ENCODE measurements at regions not wholly inside any gene's neighbourhood (a gene's known extent, or its start where the extent isn't known, plus 50 kb on each side); places are given as distances from the start of the nearest gene placed in this dataset.

DNA sequence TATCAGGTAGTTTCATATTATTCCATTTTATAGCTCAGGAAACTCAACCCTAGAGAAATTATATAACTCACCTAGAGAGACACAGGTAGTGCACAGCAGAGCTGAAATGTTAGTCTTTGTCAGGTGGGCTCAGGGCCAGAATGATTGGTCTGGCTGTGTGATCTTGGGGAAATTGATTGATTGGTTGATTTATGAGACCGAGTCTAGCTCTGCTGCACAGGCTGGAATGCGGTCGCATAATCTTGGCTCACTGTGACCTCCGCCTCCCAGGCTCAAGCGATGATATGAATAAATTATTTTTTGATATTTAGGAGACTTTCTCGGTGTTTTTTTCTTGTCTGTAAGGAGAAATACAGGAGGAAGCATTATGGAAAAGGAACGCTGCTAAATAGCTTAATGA is 239.9 kb upstream of the SLC10A2 start:
- ATAC-seq, result no peak
- Histone ChIP-seq H3K27me3 (ENCODE audit: low read depth) (no peaks in the 10 kb centered on the region), H3K4me1 (no peaks in the 10 kb centered on the region), H3K9me3 (no peaks in the 10 kb centered on the region), H3K36me3 (no peaks in the 10 kb centered on the region), H3K27ac (no peak overlapping the region), H3K4me3 (no peak overlapping the region)
- DNase-seq, result no peak
- intact Hi-C loops (cut with DNase I), result no loop called here
- TF ChIP-seq, protein P1, sequence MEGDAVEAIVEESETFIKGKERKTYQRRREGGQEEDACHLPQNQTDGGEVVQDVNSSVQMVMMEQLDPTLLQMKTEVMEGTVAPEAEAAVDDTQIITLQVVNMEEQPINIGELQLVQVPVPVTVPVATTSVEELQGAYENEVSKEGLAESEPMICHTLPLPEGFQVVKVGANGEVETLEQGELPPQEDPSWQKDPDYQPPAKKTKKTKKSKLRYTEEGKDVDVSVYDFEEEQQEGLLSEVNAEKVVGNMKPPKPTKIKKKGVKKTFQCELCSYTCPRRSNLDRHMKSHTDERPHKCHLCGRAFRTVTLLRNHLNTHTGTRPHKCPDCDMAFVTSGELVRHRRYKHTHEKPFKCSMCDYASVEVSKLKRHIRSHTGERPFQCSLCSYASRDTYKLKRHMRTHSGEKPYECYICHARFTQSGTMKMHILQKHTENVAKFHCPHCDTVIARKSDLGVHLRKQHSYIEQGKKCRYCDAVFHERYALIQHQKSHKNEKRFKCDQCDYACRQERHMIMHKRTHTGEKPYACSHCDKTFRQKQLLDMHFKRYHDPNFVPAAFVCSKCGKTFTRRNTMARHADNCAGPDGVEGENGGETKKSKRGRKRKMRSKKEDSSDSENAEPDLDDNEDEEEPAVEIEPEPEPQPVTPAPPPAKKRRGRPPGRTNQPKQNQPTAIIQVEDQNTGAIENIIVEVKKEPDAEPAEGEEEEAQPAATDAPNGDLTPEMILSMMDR (IDR thresholded peaks at IDR 0.05), result no peak

DNA sequence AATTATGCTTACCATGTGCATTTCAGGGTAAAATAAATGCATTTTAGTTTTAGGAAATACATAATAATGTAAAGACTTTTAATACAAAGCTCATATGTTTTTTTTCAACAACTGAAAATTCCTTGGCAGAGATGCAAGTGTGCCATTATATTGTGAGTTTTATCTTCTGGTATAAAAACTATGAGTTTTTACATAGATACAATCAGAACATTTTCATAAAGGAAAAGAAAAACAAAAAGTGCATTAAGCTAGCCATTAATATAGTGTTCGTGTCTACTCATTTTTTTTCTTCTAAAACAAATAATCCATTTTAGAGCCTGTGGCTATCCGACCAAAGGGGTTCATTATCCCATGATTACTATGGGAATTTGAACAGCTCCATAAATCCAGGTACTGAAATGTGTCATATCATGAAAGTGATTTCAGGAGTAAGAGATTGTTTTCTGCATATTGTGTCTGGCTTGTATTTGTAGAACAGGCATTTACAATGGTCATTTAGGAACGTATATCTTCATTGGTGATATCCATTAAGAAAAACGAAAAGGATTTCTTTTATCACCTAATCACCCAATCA is 236.9 kb upstream of the SLC10A2 start:
- Histone ChIP-seq H3K27ac (no peak overlapping the region), H3K4me1 (no peaks in the 10 kb centered on the region), H3K9me3 (no peaks in the 10 kb centered on the region), H3K4me3 (no peak overlapping the region), H3K36me3 (no peaks in the 10 kb centered on the region), H3K27me3 (ENCODE audit: low read depth) (no peaks in the 10 kb centered on the region)
- ATAC-seq, result no peak
- DNase-seq, result no peak
- TF ChIP-seq, protein P1 (IDR thresholded peaks at IDR 0.05), result no peak
- intact Hi-C loops (cut with DNase I), result no loop called here

DNA sequence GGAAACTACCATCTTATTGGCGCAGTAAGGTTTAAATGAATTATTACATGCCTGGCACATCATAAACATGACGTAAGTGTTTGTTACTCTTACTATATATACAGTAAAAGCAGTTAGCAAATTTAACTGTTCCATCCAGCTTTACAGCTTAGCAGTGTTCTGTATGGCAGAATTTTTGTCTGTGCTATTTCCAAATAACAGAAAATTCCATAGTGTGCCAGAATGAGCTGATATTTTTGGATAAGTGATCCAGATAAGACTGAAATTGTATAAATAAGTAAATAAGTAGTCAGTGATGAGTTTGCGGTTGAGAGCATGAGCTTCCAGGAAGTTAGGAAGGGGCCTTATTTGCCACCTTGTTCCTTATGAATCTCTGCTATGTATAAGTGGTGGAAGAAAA is 236.5 kb upstream of the SLC10A2 start:
- peaks cover 1% of the 10 kb centered on the region for H3K9me3 ChIP-seq
- H3K27me3 ChIP-seq (ENCODE audit: low read depth), result no peaks in the 10 kb centered on the region
- no peak overlapping the region for H3K27ac ChIP-seq
- intact Hi-C loops (cut with DNase I), result no loop called here
- TF ChIP-seq, protein P1 (IDR thresholded peaks at IDR 0.05), result no peak
- no peaks in the 10 kb centered on the region for H3K4me1 ChIP-seq
- H3K4me3 ChIP-seq, result no peak overlapping the region
- ATAC-seq, result no peak
- DNase-seq, result no peak
- no peaks in the 10 kb centered on the region for H3K36me3 ChIP-seq

DNA sequence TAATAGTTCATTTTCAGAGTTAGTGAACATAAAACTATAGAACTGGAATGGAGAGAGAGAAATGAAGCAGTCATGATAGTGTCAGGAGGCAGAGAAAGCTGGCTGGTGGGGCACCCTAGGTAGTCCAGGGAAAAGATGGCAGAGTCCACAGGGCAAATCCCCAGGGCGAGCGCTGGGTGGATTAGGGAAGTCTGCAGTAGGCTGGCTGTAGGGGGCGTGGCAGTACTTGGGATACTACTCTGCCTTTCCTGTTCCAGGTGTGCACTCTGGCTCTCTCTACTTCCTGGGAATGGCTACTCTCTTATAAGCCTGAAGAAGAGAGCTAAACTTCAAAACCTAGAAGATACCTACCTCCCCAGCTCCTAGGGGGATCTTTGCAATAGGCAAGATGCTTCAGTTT is 232.9 kb upstream of the SLC10A2 start:
- ATAC-seq, result no peak
- no peak for DNase-seq
- H3K27me3 ChIP-seq (ENCODE audit: low read depth), result no peaks in the 10 kb centered on the region
- H3K36me3 ChIP-seq, result no peaks in the 10 kb centered on the region
- no peak overlapping the region for H3K4me3 ChIP-seq
- TF ChIP-seq, protein P1 (IDR thresholded peaks at IDR 0.05), result no peak
- H3K27ac ChIP-seq, result no peak overlapping the region
- H3K4me1 ChIP-seq, result no peaks in the 10 kb centered on the region
- intact Hi-C loops (cut with DNase I), result no loop called here
- peaks cover 7% of the 10 kb centered on the region for H3K9me3 ChIP-seq

DNA sequence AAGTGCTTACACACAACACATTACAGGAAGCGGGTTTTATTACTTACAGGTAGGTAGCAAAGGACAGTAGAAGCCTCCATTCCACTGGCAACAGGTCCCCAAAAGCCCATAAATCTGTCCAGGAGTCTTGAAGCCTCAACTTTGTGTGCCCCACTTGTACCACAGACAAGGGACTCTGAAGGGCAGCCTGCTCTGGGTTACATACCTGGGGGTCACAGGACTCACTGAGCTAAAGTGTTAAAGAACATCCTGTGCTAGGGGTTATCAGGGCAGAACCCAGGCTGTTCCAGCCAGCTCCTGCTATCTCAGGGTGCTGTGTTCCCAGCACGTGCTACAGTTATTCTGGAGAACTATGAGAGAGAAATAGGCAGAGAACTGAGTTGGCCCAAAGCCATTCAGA is 230.9 kb upstream of the SLC10A2 start:
- Histone ChIP-seq H3K4me1 (no peaks in the 10 kb centered on the region), H3K36me3 (no peaks in the 10 kb centered on the region), H3K27ac (no peak overlapping the region), H3K9me3 (peaks cover 7% of the 10 kb centered on the region), H3K27me3 (ENCODE audit: low read depth) (no peaks in the 10 kb centered on the region), H3K4me3 (no peak overlapping the region)
- TF ChIP-seq, protein P1 (IDR thresholded peaks at IDR 0.05), result no peak
- DNase-seq, result no peak
- no peak for ATAC-seq
- intact Hi-C loops (cut with DNase I), result no loop called here
